NCI-H2196 treated with DMSO at 0.1 percent for 48 hours (cell line): ENCODE measurements at regions not wholly inside any gene's neighbourhood (a gene's known extent, or its start where the extent isn't known, plus 50 kb on each side); places are given as distances from the start of the nearest gene placed in this dataset.

Experiments used
- DNase-seq: peaks from one replicate; lab custom pipeline; 2025; ENCODE audit not compliant: unreplicated experiment; lab: John Stamatoyannopoulos, UW

- no peak for DNase-seq
Observed at GRCh38 chr2:198712485-198712884, 745.3 kb downstream of the SATB2 start.

GRCh38 chr2:198711484-198711883 is 746.3 kb downstream of the SATB2 start:
- no peak for DNase-seq

- no peak for DNase-seq
Observed at GRCh38 chr2:198710562-198710961, 747.2 kb downstream of the SATB2 start.

- DNase-seq = no peak
Observed at GRCh38 chr2:198706476-198707082, 751.2 kb downstream of the SATB2 start.

GRCh38 chr2:198703281-198703680 is 754.5 kb downstream of the SATB2 start:
- no peak for DNase-seq

GRCh38 chr2:198702796-198703195 is 754.9 kb downstream of the SATB2 start:
- no peak for DNase-seq

- DNase-seq = no peak
Observed at GRCh38 chr2:198701481-198701880, 756.3 kb downstream of the SATB2 start.

- DNase-seq = no peak
Observed at GRCh38 chr2:198700319-198700718, 757.4 kb downstream of the SATB2 start.

GRCh38 chr2:198698230-198698629 is 759.5 kb downstream of the SATB2 start:
- no peak for DNase-seq

GRCh38 chr2:198697794-198698193 is 759.9 kb downstream of the SATB2 start:
- no peak for DNase-seq

GRCh38 chr2:198697218-198697617 is 760.5 kb downstream of the SATB2 start:
- DNase-seq = no peak

- DNase-seq = no peak
Observed at GRCh38 chr2:198695879-198696278, 761.9 kb downstream of the SATB2 start.

GRCh38 chr2:198692907-198693510 is 764.7 kb downstream of the SATB2 start:
- DNase-seq = no peak

GRCh38 chr2:198691236-198691635 is 766.5 kb downstream of the SATB2 start:
- no peak for DNase-seq

- no peak for DNase-seq
Observed at GRCh38 chr2:198664321-198664720, 793.4 kb downstream of the SATB2 start.

- DNase-seq = no peak
Observed at GRCh38 chr2:198662905-198663304, 794.8 kb downstream of the SATB2 start.

GRCh38 chr2:198660501-198660900 is 797.2 kb downstream of the SATB2 start:
- DNase-seq = no peak

GRCh38 chr2:198659096-198659870 is 798.5 kb downstream of the SATB2 start:
- DNase-seq = no peak

GRCh38 chr2:198657512-198658121 is 800.1 kb downstream of the SATB2 start:
- no peak for DNase-seq

GRCh38 chr2:198656869-198657268 is 800.9 kb downstream of the SATB2 start:
- DNase-seq = no peak

GRCh38 chr2:198654646-198655045 is 803.1 kb downstream of the SATB2 start:
- DNase-seq = no peak

- DNase-seq = no peak
Observed at GRCh38 chr2:198653311-198653710, 804.4 kb downstream of the SATB2 start.
